Daoy (cell line): ENCODE measurements at regions not wholly inside any gene's neighbourhood (a gene's known extent, or its start where the extent isn't known, plus 50 kb on each side); places are given as distances from the start of the nearest gene placed in this dataset.
"Not testable (repeated sequence)": the region's sequence is repeated elsewhere in the genome, so short reads cannot be mapped to it uniquely, and the experiment has no call there.

Experiments
- DNase-seq: peaks from one replicate; pipeline ENCODE4 v3.0.0-alpha.2; 2015; ENCODE audit warnings: low read depth

DNA sequence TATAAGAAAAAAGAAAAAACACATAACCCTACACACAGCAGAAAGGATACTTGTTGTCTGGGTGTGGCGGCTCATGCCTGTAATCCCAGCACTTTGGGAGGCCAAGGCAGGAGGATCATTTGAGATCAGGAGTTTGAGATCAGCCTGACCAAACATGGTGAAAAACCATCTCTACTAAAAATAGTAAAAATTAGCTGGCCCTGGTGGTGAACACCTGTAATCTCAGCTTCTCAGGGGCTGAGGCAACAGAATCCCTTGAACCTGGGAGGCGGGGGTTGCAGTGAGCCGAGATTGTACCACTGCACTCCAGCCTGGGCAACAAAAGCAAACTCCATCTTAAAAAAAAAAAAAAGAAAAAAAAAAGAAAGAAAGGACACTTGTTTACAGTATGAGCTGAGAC is 147.6 kb upstream of the PITX1 start:
- DNase-seq, result no peak

DNA sequence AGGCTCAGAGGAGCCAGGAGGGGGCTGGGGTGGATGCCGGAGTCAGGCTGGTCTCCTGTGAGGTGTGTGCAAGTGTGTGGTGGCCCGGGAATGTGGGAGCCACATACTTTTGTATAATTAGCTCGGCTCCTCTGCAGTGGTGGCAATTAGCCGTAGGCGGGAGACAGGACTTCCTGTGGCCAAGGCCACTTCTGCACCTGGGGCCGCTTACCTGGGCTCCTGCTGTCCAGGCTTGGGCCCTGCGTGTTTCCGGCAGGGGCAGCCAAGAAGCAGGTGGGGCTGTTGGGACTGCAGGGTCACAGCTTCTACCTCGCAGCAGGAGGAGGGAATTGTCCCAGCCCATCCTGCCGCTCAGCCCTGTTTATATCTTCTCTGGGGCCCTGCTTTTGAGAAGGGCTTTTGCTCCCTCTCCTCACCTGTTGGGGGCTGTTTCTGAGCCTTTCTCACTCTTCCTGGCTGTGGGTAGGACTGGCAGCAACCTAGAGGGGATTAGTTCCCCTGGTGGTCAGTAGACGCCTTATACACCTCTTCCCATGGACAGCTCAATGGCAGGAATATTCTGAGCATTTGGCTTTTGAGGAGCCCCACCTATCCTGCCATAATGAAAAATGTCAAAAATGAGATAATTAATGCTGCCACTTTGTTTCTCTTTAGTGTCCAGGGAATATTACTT is 145.4 kb upstream of the PITX1 start:
- no peak for DNase-seq

DNA sequence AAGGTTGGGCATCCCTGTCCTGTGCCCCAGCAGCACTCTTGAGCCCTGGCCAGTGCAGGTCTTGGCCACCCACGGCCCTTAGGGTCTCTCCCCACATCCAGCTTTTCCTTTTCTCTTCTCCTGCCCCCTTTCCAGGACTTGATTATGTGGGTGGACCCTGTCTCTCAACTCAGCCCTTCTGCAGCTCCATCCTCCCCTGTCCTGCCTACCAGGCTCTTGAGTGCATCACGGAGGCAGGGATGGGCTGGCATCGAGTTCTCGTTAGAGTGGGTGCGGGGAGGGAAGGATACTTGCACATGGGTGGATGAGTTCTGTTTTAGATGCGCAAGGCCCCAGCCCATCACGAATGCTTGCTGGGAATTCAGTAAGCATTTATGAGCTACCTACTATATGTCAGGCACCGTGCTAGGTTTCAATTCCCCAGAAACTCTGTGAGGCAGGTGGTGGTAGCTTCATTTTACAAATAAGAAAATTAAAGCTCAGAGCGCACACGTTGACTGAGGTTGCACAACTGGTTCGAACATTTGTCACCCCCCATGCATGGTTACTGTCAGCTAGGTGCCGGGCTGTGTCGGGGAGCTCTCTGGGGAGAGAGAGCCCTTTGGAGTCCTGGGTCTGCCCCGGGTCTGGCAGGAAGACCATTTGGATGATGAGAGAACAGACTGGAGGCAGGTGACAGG is 144.6 kb upstream of the PITX1 start:
- DNase-seq, result no peak

- DNase-seq, result no peak
Observed at GRCh38 chr5:135177591-135177990, 143.6 kb upstream of the PITX1 start.

DNA sequence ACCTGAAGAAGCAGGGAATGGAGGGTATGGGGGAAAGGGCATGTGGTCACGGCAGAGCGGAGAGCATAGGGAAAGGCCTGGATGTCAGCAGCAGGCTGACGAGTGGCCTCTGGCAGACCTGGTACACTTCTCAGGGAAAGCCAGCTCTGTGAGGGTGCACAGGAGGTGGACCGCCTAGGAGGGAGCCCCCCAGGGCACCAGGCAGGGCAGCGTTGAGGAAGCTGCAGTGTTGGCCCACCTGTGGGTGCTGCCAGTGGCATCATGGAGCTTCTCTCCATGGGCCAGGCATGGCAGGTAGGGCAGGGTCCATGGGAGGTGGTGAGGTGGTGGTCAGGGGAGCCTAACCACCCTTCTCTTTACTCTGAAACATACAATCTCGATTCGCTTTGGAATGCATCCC is 143.0 kb upstream of the PITX1 start:
- DNase-seq, result no peak

- DNase-seq, result peak; percentile 28
Observed at GRCh38 chr5:135174315-135175096, 140.5 kb upstream of the PITX1 start.

DNA sequence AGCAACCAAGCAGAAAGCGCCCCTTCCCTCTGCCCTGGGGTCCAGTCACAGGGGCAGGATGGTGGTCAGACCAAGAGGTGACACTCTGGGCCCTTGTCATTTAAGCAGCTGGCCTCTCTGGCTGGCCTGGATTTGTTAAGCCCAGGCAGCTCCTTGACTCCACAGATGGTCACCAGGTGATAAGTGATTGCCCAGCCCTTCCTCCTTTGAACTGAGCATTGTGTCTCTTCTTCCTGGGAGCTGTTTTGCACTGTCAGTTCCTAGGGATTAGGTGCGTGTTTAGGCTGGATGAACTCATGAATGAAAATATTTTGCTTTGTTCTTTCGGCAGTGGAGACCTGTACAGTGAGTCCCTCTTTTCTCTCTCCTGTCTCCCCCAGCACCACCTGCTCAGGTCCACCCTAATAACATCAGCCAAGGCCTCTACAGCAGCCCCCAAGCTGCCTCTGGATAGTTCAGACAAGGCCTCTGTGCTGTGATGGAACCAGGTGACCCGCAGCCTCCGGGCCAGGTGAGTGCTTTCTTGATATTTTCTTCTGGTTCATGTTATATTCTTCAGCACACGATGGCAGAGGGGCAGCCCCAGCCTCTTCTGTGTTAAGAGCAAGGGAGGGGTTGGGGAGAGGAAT is 139.7 kb upstream of the PITX1 start:
- no peak for DNase-seq

GRCh38 chr5:135172718-135173117 is 138.7 kb upstream of the PITX1 start:
- no peak for DNase-seq

- DNase-seq, result no peak
Observed at GRCh38 chr5:135171336-135171735, 137.3 kb upstream of the PITX1 start.

GRCh38 chr5:135170500-135170899 is 136.5 kb upstream of the PITX1 start:
- DNase-seq, result no peak

DNA sequence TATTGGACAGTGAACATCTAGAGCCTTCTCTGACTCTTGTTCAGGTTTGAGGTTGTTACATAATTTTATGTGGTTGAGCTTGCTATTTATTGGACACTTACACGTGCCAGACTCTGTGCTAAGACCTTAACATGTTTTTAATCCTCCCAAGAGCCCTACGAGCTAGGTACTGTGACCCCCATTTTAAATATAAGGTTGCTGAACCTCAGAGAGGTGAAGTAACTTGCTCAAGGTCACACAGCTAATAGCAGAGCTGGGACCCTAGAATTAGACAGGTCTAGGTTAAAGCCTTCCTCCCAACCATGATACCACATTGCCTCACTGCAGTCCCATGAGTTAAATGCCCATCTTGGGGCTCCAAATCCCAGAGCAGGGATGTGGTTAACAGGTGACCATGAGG is 135.7 kb upstream of the PITX1 start:
- DNase-seq, result no peak

DNA sequence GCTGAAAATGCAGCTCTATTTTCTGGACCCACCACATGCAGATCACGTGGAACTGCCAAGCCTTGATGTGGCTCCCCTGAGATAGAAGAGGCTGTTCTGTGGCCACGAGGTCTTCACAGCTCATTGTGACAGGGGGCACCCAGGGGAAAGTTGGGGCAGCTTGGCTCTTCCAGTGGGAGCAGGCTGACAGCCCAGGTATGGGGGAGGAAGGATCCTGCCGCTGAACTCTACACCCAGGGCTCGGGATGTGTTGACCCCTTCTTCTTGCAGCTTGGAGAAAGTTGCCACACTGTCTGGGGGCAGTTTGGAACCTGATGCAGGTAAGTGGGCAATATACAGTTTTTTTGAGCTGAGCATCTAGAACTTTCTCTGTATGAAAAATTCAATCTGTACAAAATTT is 133.6 kb upstream of the PITX1 start:
- DNase-seq, result no peak

DNA sequence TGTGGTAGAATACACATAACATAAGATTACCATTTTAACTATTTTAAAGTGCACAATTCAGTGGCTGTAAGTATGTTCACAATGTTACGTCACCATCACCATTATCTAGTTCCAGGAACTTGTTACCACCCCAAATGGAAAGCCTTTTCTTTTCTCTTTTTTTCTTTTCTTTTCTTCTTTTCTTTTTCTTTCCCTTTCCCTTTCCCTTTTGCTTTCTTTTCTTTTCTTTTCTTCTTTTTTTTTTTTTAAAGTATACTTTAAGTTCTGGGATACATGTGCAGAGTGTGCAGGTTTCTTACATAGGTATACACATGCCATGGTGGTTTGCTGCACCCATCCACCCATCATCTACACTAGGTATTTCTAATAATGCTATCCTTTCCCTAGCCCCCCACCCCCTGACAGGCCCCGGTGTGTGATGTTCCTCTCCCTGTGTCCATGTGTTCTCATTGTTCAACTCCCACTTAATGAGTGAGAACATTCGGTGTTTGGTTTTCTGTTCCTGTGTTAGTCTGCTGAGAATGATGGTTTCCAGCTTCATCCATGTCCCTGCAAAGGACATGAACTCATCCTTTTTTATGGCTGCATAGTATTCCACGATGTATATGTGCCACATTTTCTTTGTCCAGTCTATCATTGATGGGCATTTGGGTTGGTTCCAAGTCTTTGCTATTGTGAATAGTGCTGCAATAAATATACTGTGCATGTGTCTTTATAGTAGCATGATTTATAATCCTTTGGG is 131.0 kb upstream of the PITX1 start:
- not testable (repeated sequence) for DNase-seq

GRCh38 chr5:135163964-135164363 is 129.9 kb upstream of the PITX1 start:
- no peak for DNase-seq

DNA sequence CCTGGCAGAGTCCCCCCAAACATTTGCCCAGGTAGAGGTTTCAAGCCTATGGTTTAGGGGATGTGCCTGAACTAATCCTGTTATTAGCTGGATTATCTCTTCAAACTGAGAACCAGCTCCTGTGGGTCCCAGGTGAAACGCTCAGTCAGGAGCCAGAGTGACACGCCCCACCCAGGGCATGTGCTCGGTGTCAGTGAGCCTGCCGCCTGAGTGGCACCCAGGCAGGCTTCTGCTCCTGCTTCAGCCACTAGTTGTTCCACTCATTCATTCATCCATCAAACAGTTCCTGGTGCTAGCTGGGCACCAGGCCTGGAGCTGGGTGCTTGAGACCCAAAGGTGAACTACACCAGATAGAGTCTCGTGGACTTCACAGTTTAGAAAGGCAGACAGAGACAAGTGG is 129.4 kb upstream of the PITX1 start:
- no peak for DNase-seq

- no peak for DNase-seq
Observed at GRCh38 chr5:135162661-135163265, 128.7 kb upstream of the PITX1 start.

GRCh38 chr5:135161221-135161620 is 127.2 kb upstream of the PITX1 start:
- DNase-seq, result no peak

DNA sequence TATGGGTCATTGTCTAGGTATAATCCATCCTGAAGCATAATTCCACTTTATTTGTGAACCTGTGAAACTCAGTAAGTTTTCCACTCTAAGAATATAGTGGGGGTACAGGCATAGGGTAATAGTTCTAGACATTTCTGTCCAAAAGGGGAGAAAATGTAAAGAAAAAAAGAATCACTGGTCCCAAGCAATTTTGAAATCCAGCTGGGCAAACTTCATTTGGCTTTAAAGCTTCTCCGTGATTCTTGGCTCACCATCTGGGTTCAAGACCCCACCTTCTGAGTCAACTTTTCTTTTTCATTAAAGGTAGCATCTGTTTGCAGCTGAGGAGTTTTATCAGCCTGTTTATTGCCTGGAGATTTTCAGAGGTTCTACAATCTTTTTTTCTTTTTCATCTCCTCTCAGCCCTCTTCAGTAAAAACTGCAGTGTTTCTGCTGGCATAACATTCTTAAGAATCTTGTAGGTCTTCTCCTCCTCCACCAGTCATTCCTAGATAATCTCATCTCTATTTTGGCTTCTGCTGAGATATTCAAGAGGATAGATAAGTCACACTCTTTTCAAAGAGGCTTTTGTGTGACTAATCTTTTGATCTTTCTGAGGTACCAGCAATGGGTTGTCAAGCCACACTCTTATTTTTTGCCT is 126.1 kb upstream of the PITX1 start:
- DNase-seq, result no peak

DNA sequence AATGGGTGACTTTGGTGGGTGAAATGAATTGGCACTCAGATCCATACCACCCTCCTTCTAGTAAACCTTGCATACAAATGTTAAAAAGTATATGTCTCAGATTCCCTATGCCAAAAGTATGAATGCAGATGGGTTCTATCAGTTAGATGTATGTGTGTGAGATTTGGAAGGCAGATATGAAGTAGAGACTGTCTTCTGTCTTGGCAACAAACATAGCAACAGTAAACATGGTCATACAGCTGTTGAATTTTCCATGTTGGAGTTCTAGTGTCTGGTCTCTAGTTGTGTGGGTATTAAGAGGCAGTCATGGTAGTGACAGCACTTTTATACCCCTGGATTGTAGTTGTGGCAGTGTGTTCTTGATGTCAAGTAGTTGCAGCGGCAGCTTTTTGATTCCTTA is 125.6 kb upstream of the PITX1 start:
- DNase-seq, result no peak

- no peak for DNase-seq
Observed at GRCh38 chr5:135158982-135159381, 125.0 kb upstream of the PITX1 start.

DNA sequence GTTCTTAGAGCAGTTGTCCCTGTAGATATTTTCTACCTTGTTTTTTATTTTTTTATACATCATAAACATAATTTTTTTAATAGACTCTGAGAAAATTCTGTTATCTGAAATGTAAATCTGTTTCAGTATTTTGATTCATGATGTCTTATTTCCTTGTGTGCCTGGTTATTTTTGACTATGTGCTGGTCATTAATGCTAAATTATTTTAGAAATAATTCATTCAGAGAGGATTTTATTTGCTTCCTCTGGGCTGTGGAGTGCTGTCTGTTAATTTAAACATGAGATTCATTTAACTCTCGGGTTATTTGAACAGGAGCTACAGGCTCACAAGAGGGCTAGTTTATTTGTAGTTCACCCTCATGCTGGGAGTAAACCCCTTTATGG is 124.3 kb upstream of the PITX1 start:
- no peak for DNase-seq
